GM20000 (cell line): ENCODE measurements at regions not wholly inside any gene's neighbourhood (a gene's known extent, or its start where the extent isn't known, plus 50 kb on each side); places are given as distances from the start of the nearest gene placed in this dataset.

ENCODE experiments used
- DNase-seq: peaks from one replicate; pipeline ENCODE4 v3.0.0; 2012; ENCODE audit warnings: low spot score
- TF ChIP-seq, protein P1 (sequence below): IDR thresholded peaks from 2 replicates; pipeline ENCODE4 v1.5.1; 2012; ENCODE audit warnings: mild to moderate bottlenecking, control low read depth; ENCODE audit errors: extremely low read depth, missing control alignments

DNA sequence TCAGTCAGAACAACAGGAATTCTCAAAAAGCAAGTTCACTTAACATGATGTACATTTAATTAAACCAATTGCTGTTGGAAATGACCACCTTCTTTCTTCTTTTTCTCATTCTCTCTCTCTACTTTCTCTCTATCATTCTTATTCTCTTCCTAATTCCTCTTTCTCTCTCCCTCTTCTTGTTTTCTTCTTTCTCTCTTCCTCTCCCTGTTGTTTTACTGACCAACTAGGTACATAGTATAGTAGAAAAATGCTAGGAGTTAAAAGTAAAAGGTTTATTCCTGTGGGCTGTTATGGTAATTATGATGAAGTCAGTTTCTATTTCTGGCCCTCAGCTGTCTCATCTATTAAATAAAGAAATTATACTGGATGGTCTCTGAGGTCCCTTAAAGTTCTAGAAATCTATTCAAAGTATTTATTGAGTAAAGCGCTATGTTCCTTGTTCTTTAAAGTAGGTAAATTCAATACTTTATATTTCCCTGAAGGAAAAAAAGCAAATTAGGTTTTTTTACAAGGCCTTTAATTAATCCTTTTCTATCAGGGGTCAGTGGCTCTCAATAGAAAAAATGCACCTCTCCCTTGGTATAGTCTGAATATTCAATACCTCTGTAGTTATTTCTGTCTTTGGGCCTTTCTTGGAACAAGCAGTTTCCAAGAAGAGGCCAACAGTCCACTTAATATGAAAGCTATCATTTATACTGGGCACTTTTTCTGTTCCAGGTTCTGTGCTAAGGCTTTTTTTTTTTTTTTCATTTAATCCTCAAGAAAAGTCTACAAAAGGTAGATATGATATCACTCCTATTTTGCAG, 102.3 kb upstream of the SLC30A5 start:
- DNase-seq = no peak
- TF ChIP-seq, protein P1, sequence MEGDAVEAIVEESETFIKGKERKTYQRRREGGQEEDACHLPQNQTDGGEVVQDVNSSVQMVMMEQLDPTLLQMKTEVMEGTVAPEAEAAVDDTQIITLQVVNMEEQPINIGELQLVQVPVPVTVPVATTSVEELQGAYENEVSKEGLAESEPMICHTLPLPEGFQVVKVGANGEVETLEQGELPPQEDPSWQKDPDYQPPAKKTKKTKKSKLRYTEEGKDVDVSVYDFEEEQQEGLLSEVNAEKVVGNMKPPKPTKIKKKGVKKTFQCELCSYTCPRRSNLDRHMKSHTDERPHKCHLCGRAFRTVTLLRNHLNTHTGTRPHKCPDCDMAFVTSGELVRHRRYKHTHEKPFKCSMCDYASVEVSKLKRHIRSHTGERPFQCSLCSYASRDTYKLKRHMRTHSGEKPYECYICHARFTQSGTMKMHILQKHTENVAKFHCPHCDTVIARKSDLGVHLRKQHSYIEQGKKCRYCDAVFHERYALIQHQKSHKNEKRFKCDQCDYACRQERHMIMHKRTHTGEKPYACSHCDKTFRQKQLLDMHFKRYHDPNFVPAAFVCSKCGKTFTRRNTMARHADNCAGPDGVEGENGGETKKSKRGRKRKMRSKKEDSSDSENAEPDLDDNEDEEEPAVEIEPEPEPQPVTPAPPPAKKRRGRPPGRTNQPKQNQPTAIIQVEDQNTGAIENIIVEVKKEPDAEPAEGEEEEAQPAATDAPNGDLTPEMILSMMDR = no peak

DNA sequence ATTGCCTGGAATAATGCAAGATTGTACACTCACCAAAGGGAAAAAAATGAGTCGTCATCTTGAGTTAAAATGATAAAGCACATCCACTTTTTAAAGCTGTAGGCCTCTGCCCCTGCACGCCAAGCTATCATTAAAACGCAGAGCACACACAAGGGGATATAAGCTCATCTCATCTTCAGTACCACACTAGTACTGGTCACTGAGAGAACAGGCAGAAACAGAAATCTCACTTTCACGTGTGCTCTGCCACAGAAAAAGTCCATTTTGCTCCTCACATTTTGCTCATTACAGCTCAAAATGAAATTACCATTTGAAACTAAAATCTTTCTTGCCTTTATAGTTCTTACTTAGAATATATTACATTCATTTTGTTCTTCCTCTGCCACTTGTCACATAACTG, 99.2 kb upstream of the SLC30A5 start:
- DNase-seq = peak; percentile 29
- TF ChIP-seq, protein P1 = no peak

DNA sequence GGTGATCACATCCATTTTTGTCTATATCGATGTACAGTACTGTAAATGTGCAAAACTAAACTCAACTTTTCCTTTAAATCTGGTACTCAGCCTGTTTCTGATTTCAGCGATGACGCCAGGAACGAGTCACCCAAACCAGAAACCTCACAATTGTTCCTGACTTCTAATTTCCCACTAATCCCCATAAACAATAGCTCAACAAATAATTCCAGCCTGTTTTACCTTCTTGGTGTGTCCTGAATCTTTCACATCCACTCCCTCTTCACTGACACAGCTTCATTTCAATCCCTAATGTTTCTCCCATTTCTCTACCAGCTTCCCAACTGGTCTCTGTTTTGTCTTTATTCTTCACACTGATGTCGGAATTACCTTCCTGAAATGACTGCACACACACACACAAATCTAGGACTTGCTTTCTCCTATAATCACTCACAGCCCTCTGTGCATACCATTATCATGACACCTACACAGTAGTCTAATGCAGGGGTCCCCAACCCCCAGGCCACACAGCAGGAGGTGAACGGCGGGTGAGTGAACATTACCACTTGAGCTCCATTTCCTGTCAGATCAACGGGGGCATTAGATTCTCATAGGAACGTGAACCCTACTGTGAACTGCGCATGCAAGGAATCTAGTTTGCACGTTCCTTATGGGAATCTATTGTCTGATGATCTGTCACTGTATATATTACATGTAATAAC, 97.8 kb upstream of the SLC30A5 start:
- TF ChIP-seq, protein P1 = no peak
- DNase-seq = no peak

DNA sequence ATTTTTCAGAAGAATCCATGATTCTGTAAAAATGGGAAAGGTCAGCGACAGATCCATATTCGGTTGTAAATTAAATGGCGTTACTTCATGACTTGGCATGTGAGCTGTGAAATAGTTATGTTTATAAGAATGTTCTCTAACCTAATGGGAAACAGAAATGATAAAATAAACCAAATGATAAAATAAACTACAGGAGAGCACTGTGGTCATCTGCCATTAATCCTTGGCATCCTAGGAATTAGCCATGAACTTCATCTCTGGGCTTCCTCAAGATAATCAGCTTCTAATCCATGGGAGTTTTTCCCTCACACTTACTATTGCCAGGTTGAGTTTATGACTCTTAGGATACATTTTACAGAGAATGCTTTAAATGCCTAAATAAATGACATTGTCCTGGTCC, 94.6 kb upstream of the SLC30A5 start:
- DNase-seq = no peak
- TF ChIP-seq, protein P1 = no peak

DNA sequence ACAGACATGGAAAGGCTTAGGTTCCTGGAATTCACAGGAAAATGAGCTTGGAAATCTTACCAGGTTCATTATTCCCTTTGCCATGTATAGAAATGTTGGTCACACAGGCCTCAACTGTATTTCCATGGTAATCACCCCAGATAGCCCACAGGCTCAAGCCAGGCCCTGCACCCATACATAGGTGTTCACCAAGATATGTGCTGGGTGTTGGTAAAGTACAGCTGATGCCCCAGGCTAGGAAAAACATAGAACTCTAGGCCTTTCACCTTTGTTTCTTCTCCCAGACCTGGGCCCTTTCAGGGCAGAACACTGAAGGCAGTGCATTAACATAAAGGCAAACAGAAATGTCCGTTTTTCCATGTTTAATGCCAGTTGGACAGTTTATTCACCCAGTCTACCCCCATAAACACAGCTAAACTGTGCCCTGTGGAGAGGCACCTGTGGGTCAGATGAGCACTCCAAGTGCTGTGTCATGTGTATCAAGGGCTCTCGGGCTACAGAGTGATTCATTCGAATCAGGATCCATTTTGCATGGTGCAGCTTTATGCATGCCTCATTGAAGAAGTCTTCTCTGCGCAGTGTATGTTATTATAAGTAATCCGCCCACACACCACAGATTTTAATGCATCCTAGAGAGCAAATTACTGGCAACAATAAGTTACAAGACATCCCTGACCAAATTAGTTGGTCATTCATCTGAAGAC, 93.4 kb upstream of the SLC30A5 start:
- DNase-seq = no peak
- TF ChIP-seq, protein P1 = no peak

DNA sequence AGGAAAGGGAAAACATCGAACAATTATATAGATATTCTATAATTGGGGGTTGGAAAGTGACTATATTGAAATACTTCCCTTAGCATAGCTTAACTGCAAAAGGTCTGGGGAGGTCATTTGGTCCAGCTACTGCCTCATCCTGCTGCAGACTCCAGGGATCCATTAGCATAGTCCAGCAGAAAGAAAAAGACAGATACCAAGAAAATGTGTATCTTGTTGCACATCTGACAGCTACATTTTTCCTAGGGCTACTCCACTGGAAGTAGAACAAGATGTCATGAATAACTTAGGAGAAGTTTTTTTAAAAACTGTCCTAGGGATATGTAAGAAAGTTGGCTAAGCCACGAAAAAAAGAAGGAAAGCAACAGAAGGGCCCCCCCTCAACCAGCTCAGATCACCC, 92.9 kb upstream of the SLC30A5 start:
- DNase-seq = no peak
- TF ChIP-seq, protein P1 = no peak

DNA sequence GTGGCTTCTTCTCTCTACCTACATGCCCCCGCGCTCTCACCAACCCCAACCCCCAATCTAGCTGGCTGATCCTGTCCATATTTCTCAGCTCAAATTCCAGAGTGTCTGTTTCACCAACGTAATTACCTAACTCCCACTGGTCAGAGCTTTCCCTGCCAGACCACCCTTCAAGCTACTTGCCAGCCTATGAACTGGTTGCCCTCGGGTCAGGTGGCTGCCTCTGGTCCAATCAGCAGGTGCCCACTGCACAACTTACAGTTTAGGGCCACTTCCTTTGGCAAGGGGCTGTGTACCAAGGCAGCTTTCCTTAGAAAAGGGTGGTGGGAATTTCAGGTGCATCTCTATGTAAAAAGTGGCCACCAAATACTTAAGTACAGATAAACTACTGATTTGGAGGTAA, 92.2 kb upstream of the SLC30A5 start:
- no peak for DNase-seq
- TF ChIP-seq, protein P1 = no peak
